Spleen (tissue), 7 donors: ENCODE measurements at regions not wholly inside any gene's neighbourhood (a gene's known extent, or its start where the extent isn't known, plus 50 kb on each side); places are given as distances from the start of the nearest gene placed in this dataset.
"Not testable (repeated sequence)": the region's sequence is repeated elsewhere in the genome, so short reads cannot be mapped to it uniquely, and the experiment has no call there.

Experiments used
- POLR2AphosphoS5 ChIP-seq, 3 donors: sonication (generic); formaldehyde crosslinking; IDR thresholded peaks; one replicate each; pipeline ENCODE4 v1.5.1; 2017; ENCODE audit warnings: antibody characterized with exemption in 3 of 3
- TF ChIP-seq, protein P1 (sequence below), 11 experiments: fragments of 200-600 bp in 7 of 11; fragments of 450-650 bp in 4 of 11; sonication (generic) in 4 of 11; IDR thresholded peaks in 8 of 11; conservative IDR thresholded peaks in 3 of 11; 1 replicate in 7 of 11; 2 replicates in 4 of 11; pipeline versions ENCODE4 v1.4.0 to v1.8.0; 2016 to 2021; ENCODE audit warnings: antibody characterized with exemption in 11 of 11, inconsistent platforms in 4 of 11, mild to moderate bottlenecking in 1 of 11
- donor health status: DM: no; HTN: no; CAD: no; lungs with moderate emphysema.
- donor health status: DM: no; HTN: no; CAD: no.
- donor health status: DM: no; HTN: no; CAD: no.

DNA sequence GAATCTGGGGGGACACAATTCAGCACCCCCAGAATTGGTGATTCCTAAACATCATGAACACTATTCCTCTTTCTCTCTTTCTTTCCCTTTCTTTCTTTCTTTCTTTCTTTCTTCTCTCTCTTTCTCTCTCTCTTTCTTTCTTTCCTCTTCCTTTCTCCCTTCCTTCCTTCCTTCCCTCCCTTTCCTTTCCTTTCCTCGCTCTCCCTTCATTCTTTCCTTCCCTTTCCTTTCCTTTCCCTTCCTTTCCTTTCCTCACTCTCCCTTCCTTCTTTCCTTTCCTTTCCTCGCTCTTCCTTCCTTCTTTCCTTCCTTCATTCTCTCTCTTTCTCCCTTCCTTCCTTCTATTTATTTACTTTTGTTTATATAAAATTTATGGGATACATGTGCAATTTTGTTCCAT lies 2616.6 kb upstream of the DEFB115 start:
- TF ChIP-seq, protein P1, sequence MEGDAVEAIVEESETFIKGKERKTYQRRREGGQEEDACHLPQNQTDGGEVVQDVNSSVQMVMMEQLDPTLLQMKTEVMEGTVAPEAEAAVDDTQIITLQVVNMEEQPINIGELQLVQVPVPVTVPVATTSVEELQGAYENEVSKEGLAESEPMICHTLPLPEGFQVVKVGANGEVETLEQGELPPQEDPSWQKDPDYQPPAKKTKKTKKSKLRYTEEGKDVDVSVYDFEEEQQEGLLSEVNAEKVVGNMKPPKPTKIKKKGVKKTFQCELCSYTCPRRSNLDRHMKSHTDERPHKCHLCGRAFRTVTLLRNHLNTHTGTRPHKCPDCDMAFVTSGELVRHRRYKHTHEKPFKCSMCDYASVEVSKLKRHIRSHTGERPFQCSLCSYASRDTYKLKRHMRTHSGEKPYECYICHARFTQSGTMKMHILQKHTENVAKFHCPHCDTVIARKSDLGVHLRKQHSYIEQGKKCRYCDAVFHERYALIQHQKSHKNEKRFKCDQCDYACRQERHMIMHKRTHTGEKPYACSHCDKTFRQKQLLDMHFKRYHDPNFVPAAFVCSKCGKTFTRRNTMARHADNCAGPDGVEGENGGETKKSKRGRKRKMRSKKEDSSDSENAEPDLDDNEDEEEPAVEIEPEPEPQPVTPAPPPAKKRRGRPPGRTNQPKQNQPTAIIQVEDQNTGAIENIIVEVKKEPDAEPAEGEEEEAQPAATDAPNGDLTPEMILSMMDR (IDR thresholded peaks at IDR 0.05 in 8 of 11, conservative IDR thresholded peaks at IDR 0.05 in 3 of 11): not testable (repeated sequence)
- TF ChIP-seq POLR2AphosphoS5 (IDR thresholded peaks at IDR 0.05): not testable (repeated sequence)
